Keratinocyte (primary cell): ENCODE measurements at regions not wholly inside any gene's neighbourhood (a gene's known extent, or its start where the extent isn't known, plus 50 kb on each side); places are given as distances from the start of the nearest gene placed in this dataset.

Experiments used
- EZH2 ChIP-seq: IDR thresholded peaks from one replicate; pipeline ENCODE4 v1.6.1; 2012; ENCODE audit warnings: inconsistent platforms, mild to moderate bottlenecking, low read length, moderate library complexity
- TF ChIP-seq, protein P1 (sequence below), 3 experiments: IDR thresholded peaks in 1 of 3; conservative IDR thresholded peaks in 1 of 3; optimal IDR thresholded peaks in 1 of 3; 2 replicates in 2 of 3; 3 replicates in 1 of 3; pipeline versions ENCODE3 to v1.5.1; 2011; ENCODE audit warnings: low read length in 3 of 3, mild to moderate bottlenecking in 3 of 3, moderate library complexity in 2 of 3, control low read depth in 1 of 3, inconsistent platforms in 1 of 3; ENCODE audit not compliant: insufficient read depth in 2 of 3; ENCODE audit errors: extremely low read depth in 1 of 3

DNA sequence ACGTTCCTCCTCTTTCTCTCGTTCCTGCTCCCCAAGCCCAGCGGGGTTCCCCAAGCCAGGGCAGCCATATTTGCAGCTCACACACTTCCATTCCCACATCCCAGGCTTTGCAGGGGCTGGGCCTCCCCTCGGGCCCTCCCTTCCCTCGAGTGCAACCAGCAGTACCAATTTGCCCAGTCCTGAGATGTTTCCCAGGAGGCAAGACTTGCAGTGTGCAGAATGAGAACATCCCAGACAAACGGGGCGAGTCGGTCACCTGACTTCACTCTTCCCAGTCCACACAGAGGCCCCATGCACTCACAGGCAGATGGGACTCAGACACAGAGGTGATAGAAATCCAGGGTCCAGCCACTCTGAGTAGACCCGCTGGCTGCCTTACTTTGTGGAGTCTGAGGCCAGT is 56.2 kb upstream of the SLC6A6 start:
- TF ChIP-seq, protein P1, sequence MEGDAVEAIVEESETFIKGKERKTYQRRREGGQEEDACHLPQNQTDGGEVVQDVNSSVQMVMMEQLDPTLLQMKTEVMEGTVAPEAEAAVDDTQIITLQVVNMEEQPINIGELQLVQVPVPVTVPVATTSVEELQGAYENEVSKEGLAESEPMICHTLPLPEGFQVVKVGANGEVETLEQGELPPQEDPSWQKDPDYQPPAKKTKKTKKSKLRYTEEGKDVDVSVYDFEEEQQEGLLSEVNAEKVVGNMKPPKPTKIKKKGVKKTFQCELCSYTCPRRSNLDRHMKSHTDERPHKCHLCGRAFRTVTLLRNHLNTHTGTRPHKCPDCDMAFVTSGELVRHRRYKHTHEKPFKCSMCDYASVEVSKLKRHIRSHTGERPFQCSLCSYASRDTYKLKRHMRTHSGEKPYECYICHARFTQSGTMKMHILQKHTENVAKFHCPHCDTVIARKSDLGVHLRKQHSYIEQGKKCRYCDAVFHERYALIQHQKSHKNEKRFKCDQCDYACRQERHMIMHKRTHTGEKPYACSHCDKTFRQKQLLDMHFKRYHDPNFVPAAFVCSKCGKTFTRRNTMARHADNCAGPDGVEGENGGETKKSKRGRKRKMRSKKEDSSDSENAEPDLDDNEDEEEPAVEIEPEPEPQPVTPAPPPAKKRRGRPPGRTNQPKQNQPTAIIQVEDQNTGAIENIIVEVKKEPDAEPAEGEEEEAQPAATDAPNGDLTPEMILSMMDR (optimal IDR thresholded peaks at IDR 0.05 in 1 of 3, IDR thresholded peaks at IDR 0.05 in 1 of 3, conservative IDR thresholded peaks at IDR 0.05 in 1 of 3; ENCODE audit: extremely low read depth in 1 of 3, insufficient read depth in 2 of 3, low read length in 3 of 3): no peak
- TF ChIP-seq EZH2: no peak
